ENCODE measurements at regions not wholly inside any gene's neighbourhood (a gene's known extent, or its start where the extent isn't known, plus 50 kb on each side); places are given as distances from the start of the nearest gene placed in this dataset.

DNA sequence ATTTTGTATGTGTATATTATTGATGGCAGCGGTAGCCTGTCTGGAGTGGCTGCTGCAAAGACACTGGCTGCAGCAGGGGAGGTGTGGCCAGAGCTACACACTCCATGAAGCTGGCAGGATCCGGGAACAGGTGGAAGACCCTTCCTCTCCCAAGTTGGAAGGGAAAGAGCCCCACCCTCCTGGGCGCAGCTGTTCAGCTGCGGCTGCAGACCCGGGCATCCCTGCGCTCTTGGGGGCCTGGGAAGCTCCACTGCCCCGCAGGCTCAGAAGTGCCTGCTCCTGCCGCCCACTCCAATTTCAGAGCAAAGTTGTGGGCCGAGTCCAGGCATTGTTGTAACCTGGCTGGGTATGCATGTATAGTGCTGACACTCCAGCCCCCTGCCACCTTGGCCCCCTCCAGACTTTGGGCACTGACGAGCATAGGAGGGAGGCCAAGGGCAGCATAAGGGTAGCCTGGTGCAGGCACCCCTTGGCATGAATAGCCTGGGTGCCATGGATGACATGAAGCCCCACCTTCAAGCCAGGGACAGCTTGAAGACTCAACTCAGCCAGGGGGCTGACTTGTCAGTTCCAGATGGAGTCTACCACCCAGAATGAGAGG lies 90.7 kb upstream of the TMEM168 start:
- no peak for DNase-seq

DNA sequence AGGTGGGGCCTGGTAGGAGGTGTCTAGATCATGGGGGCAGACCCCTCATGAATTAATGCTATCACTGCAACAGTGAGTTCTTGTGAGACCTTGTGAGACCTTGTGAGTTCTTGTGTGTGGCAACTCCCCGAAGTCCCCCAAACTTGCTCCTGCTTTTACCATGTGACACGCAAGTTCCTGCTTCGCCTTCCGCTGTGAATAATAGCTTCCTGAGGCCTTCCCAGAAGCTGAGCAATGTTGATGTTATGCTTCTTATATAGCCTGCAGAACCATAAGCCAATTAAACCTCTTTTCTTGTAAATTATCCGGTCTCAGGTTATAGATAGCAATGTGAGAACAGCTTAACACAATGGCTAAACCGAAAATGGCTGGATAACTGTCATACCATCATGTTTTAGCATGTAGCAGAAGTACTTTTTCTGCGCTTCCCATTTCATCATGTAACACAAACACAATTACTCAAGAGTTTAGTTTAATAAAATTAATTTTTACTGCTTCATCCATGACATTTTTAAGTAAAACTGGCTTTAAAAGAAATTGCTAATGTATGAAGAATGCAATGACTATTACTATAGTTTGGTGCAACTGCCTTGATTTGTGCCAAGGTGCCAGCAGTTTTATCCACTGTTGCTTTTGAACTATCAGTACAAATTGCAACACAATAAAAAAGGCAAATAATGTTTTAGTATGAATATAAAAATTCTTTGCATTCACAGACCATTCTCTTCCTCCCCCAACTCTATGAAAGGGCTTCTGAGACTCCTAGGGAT lies 87.7 kb upstream of the TMEM168 start:
- no peak for DNase-seq

DNA sequence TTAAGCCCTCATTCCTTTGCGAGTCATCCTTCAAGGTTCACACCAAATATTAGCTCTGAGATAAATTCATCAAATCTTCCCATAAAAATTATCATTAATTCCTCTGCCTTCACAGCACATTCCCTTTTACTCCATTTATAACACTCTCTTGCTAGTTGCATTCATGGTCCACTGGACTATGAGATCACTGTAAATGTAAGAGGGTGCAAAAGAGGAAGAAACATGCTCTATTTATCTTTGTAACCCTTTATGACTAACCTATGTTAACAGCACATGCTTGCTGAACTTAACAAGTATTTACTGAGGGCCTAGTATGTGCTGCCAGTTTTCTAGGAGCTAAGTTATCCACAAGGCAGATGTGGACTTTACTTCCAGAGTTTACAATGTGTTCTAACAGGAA lies 86.7 kb upstream of the TMEM168 start:
- DNase-seq: no peak

DNA sequence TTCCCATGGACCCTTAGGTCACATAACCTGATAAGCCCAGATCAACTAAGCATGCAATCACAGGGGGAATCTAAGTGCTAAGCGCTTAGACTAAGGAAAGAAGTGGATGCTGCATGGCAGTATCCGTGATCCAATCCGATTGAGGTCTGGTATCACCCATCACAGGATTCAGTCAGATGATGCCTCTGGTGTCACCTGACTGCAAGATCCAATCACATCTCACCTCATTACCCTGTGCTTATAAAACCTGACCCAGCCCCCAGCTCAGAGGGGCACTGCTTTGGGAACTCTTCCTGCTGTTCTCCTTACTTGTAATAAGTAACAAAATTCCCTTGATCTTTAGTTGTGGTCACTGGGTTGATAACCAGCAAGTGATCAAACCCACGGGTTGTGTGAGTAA lies 84.7 kb upstream of the TMEM168 start:
- DNase-seq: no peak

DNA sequence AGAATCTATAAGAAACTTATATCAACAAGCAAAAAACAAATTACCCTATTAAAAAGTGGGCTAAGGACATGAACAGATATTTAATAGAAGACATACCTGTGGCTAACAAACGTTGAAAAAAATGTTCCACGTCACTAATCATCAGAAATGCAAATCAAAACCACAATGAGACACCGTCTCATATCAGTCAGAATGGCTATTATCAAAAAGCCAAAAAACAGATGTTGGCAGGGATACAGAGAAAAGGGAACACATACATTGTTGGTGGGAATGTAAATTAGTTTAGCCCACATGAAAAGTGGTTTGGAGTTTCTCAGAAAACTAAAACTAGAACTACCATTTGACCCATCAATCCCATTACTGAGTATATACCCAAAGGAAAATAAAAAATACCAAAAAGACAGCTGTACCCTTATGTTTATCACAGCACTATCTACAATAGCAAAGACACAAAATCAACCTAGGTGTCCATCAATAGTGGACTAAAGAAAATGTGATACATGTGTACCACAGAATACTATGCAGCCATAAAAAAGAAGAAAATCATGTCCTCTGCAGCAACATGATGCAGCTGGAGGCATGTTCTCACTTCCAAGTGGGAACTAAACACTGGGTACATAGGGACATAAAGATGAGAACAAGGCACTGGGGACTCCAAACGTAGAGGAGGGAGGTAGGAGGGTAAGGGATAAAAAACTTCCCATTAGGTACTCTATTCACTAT lies 83.8 kb upstream of the TMEM168 start:
- DNase-seq: no peak

DNA sequence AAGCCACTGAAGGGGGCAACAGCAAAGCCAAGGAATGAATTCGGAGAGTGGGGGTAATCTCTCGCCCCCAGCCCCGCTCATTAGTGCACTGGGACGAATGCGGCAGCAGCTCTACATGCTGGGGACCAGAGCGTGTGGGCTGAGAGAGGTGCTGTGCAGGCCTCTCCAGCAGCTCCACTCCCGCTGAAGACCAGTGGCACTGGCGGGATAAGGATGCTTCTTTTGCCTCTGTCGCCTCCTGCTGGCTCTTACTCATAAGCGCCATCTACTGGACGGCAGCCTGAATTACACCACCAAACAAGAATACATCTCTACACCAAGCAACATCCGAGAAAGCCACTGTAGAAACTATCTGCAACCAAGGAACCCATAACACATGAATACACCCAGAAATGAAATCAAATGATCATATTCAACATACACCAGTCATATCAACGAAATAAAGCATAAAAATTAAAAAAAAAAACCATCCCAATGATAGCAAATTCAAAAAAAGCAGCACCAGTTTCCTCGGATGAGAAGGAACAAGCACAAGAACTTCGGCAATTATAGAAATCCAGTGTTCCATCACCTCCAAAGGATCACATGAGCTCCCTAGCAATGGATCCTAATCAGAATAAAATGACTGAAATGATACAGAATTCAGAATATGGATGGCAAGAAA lies 79.0 kb upstream of the TMEM168 start:
- DNase-seq: peak; percentile 46

DNA sequence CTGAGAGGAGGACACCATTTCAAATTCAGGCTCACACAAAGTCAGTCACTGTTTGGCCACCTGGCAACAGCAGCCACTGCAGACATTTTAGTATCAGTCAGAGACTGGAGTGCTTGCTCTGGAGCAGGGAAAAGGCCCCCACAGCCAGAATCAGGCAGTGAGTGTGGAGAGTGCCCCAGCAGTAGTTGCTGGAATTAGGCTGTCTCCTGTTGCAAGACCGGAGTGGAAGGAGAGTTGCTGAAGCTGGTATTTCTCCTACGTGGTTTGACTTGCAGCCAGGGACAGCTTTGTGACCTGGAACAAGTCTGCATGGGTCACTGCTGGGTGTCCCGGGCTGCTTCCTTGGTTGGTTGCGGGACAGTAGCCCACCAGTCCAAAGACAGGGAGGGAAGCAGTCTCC lies 78.4 kb upstream of the TMEM168 start:
- no peak for DNase-seq

DNA sequence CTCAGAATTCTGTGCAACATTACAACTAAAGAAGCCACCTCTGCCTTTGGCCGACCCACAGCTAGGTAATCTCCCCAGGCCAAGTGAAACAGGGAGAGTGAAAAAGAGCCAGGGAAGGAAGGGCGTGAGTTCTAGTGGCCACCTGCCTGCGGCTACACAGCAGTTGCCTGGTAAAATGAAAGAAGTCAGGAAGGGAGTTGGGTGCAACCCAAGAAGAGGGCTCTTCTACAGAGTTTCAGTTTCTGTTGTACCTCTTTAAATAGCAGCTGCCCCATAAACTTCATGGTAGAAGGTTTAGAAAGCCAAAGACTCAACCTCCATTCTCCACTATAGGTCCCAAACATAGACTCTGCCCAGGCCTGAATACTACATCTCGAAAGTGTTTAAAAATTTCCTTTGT lies 76.2 kb upstream of the TMEM168 start:
- no peak for DNase-seq

DNA sequence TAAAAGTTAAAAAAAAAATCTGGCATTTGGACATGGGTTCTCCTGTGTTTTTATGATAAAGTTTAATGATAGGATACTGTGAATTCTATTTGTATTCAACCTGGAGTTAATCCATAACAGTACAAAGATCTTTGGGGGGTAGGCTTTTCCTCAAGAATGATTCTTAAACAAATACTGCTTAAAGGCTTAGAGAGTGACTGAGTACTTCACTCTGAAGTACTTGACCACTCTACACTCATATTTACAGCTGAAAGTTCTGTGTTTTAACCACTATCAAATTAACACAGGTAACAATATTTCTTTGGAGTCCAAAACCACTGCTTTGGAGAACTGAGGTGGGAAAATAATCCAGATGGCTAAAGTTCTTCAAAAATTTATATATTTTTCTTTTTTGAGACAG lies 74.2 kb upstream of the TMEM168 start:
- no peak for DNase-seq

DNA sequence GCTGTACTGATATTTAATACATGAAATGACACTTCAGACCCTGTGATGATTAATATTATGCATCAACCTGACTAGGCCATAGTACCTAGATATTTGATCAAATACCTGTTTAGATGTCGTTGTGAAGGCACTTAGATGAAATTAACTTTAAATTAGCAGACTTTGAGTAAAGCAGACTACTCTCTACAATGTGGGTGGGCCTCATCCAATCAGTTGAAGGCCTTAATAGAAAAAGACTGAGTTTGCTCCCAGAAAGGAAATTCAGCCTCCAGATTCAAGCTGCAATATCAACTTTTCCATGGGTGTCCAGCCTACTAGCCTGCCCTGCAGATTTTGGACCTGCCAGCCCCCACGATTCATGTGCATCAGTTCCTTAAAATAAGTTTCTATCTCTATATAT lies 68.6 kb upstream of the TMEM168 start:
- DNase-seq: no peak

DNA sequence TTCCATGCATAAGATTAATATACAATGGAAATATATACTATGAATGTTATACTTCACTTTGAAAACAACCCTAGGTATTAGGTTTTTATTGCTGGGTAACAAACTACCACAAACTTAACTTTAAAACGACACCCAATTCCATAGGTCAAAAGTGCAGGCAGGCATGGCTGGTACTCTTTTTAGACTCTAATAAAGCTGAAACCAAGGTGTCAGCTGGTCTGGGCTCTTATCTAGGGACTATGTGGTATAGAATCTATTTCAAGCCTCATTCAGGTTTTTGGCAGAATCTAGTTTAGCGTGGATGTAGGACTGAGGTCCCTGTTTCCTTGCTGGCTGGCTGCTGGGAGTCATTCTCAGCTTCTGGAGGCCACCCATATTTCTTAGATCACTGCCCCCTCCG lies 65.0 kb upstream of the TMEM168 start:
- DNase-seq: no peak

DNA sequence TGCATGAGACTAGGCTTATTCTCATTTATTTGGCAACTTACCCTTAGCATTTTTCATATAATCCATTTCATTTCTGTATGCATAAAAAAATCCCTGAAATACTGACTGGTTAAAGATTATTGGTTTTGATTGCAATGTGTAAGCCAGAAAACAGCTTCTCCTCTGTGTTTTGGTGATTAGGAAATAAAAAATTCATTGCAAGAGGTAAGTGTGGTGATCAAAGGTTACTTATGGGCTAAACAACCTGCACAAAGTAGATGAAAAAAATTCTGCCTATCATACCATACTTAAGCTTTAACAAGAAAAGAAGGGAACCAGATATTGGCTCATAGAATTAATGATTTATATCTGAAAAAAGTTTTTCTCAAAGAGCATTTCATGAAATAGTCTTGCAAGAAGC lies 64.0 kb upstream of the TMEM168 start:
- DNase-seq: no peak

DNA sequence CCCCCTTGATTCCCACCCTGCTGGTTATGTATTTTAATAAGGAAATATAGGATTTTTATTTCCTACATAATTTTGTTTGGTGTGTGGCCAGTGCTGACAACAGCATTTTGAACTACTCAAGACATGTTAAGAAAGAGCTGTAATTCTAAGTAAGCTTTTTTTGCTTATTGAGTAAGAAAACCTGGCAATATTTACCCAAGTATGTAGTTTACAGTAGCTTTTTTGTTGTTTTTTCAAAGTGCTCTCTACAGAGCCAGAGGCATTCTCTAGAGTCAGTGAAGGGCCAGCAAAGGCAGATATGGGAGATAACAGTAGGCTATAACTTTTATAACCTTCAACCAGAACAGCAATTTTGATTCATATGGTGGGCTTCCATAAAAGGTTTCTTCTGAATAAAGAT lies 63.2 kb upstream of the TMEM168 start:
- no peak for DNase-seq

DNA sequence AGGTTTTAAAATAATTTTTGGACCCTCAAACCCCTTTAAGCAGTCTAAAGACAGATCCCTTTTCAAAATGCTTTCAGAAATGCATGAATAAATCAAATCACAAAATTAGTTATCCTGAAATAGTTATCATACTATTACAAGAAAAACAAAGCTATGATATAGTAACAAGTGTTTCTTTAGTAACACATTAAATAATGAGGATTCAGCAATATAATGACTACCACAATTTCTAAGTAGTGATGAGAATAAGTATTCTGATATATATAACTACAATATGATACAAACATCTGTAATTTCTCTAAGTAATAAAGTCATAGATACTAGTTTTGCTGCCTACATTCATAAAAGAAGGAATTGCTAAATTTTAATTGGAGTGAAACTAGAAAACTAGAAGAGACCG lies 53.0 kb upstream of the TMEM168 start:
- DNase-seq: no peak
